ENCODE measurements at regions not wholly inside any gene's neighbourhood (a gene's known extent, or its start where the extent isn't known, plus 50 kb on each side); places are given as distances from the start of the nearest gene placed in this dataset.

- TF ChIP-seq CTCF (IDR thresholded peaks at IDR 0.05) = no peak
- no peak for TF ChIP-seq POLR2A (IDR thresholded peaks at IDR 0.05)
These were observed 90.8 kb upstream of the PAK3 start for GRCh38 chrX:111005166-111005565.
